GM13977 (cell line): ENCODE measurements at regions not wholly inside any gene's neighbourhood (a gene's known extent, or its start where the extent isn't known, plus 50 kb on each side); places are given as distances from the start of the nearest gene placed in this dataset.

ENCODE experiments used
- DNase-seq: peaks from one replicate; pipeline ENCODE4 v3.0.0; 2012; ENCODE audit warnings: low spot score
- in situ Hi-C: fragments of 300-500 bp; cut with MboI; formaldehyde crosslinking; loops from one replicate; pipeline ENCODE4 v1.12.0; 2022; ENCODE audit warnings: low sequenced_read_pairs, low pct_unique_long_range_greater_than_20kb, mixed read lengths, inconsistent platforms; ENCODE audit not compliant: unreplicated experiment
- TF ChIP-seq, protein P1 (sequence below): IDR thresholded peaks from 2 replicates; pipeline ENCODE4 v1.5.1; 2012; ENCODE audit warnings: mild to moderate bottlenecking, control low read depth; ENCODE audit not compliant: insufficient read depth; ENCODE audit errors: extremely low read depth, missing control alignments

GRCh38 chr6:77368660-77369313 lies 94.5 kb downstream of the HTR1B start:
- no peak for DNase-seq
- in situ Hi-C loops: no loop called here
- TF ChIP-seq, protein P1, sequence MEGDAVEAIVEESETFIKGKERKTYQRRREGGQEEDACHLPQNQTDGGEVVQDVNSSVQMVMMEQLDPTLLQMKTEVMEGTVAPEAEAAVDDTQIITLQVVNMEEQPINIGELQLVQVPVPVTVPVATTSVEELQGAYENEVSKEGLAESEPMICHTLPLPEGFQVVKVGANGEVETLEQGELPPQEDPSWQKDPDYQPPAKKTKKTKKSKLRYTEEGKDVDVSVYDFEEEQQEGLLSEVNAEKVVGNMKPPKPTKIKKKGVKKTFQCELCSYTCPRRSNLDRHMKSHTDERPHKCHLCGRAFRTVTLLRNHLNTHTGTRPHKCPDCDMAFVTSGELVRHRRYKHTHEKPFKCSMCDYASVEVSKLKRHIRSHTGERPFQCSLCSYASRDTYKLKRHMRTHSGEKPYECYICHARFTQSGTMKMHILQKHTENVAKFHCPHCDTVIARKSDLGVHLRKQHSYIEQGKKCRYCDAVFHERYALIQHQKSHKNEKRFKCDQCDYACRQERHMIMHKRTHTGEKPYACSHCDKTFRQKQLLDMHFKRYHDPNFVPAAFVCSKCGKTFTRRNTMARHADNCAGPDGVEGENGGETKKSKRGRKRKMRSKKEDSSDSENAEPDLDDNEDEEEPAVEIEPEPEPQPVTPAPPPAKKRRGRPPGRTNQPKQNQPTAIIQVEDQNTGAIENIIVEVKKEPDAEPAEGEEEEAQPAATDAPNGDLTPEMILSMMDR: no peak

DNA sequence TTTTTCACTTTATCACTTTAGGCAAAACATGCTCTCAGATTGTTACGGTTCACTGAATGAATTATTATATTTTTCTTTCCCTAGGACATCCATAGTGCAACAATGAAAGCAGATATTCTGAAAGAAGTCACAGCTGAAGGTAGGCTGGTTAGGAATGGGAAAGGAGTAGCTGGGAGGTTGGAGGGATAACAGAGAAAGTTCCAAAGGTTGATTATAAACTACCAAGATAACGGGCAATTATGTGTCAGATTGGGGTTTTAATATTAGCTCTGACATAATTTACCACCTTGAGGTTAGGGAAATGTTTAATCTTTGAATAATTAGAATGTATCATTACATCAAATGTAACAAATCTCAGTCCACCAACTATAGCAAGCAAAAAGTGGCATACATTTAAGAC lies 96.5 kb downstream of the HTR1B start:
- TF ChIP-seq, protein P1: no peak
- DNase-seq: no peak
- in situ Hi-C loops: no loop called here

GRCh38 chr6:77363702-77364101 lies 99.6 kb downstream of the HTR1B start:
- no peak for DNase-seq
- TF ChIP-seq, protein P1: no peak
- in situ Hi-C loops: no loop called here

GRCh38 chr6:77362055-77362454 lies 101.2 kb downstream of the HTR1B start:
- TF ChIP-seq, protein P1: no peak
- no peak for DNase-seq
- in situ Hi-C loops: no loop called here

GRCh38 chr6:77361018-77361417 lies 102.3 kb downstream of the HTR1B start:
- in situ Hi-C loops: no loop called here
- TF ChIP-seq, protein P1: no peak
- DNase-seq: no peak

DNA sequence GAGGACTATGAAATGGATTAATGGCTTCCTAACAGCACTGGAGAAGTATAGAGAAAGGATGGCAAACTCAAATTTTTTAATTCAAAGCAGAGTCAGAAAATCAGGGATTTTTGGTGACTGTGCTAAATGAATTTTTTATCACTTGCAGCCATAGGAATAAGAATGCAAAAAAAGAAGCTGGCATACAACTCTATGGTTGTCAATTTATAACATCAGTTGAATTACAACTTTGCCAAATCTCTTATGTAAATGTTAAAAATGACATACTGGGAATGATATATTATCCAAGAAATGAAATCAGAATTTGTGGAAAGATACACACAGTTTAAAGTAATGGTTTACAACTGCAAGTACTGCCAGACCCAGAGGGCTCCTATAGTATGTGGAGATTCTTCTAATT lies 106.5 kb downstream of the HTR1B start:
- TF ChIP-seq, protein P1: no peak
- in situ Hi-C loops: no loop called here
- DNase-seq: no peak

GRCh38 chr6:77354581-77354980 lies 108.7 kb downstream of the HTR1B start:
- in situ Hi-C loops: no loop called here
- DNase-seq: no peak
- TF ChIP-seq, protein P1: no peak
